IMR-90 (cell line): ENCODE measurements at regions not wholly inside any gene's neighbourhood (a gene's known extent, or its start where the extent isn't known, plus 50 kb on each side); places are given as distances from the start of the nearest gene placed in this dataset.

Source experiments
- ATAC-seq: fragments of 200-7000 bp; cut with Tn5 transposase; 2 replicates; pipeline ENCODE4 v1.9.1; 2020; ENCODE audit warnings: low read depth, mild to moderate bottlenecking, moderate library complexity
- BruUV-seq: library from RNA; stranded (reverse); fragments of 400-500 nt; replicated peaks from 2 replicates; lab custom pipeline; 2021; lab: Mats Ljungman, UMichigan
- CTCF ChIA-PET: fragments of 300-600 bp; formaldehyde crosslinking; extraction: SDS; loops from one replicate; lab custom pipeline; 2021; ENCODE audit warnings: antibody characterized with exemption; lab: Yijun Ruan, JAX
- POLR2A ChIA-PET: fragments of 300-600 bp; sonication (Branson Sonifier 250); formaldehyde crosslinking; loops from one replicate; lab custom pipeline; 2022; ENCODE audit warnings: antibody characterized with exemption; ENCODE audit not compliant: unreplicated experiment; lab: Charles Lee
- DNase-seq: peaks from one replicate; pipeline ENCODE4 v3.0.0; 2013
- H2AFZ ChIP-seq: replicated peaks from 2 replicates; pipeline ENCODE3; 2013; ENCODE audit warnings: low read length, mild to moderate bottlenecking; ENCODE audit not compliant: poor library complexity
- H2AK5ac ChIP-seq: 2 replicates; pipeline ENCODE4 v1.6.1; 2013; ENCODE audit warnings: low read depth, low read length, inconsistent platforms
- H2AK9ac ChIP-seq: replicated peaks from 2 replicates; pipeline ENCODE3; 2013; ENCODE audit warnings: mild to moderate bottlenecking, low read depth, low read length, moderate library complexity; ENCODE audit not compliant: poor library complexity
- H2BK120ac ChIP-seq: 2 replicates; pipeline ENCODE4 v1.6.1; 2013; ENCODE audit warnings: low read depth, low read length, inconsistent platforms
- H2BK15ac ChIP-seq: 3 replicates; pipeline ENCODE4 v1.6.1; 2013; ENCODE audit warnings: low read depth, low read length, inconsistent platforms
- H2BK20ac ChIP-seq: 2 replicates; pipeline ENCODE4 v1.6.1; 2013; ENCODE audit warnings: low read depth, mild to moderate bottlenecking, inconsistent platforms, low read length, moderate library complexity
- H2BK5ac ChIP-seq: 2 replicates; pipeline ENCODE4 v1.6.1; 2013; ENCODE audit warnings: mild to moderate bottlenecking, low read depth, low read length, inconsistent platforms; ENCODE audit not compliant: poor library complexity, severe bottlenecking
- H3K14ac ChIP-seq: replicated peaks from 2 replicates; pipeline ENCODE4 v1.6.1; 2013; ENCODE audit warnings: low read depth, low read length, inconsistent platforms
- H3K18ac ChIP-seq: 2 replicates; pipeline ENCODE4 v1.6.1; 2013; ENCODE audit warnings: low read depth, low read length, control low read depth
- H3K23ac ChIP-seq: 2 replicates; pipeline ENCODE4 v1.6.1; 2013; ENCODE audit warnings: low read depth, low read length, inconsistent platforms
- H3K27ac ChIP-seq: 2 replicates; pipeline ENCODE4 v1.5.1; 2013; ENCODE audit warnings: mild to moderate bottlenecking, control low read depth, low read length; ENCODE audit not compliant: insufficient read depth
- H3K27me3 ChIP-seq: 2 replicates; pipeline ENCODE4 v1.6.1; 2013; ENCODE audit warnings: low read length; ENCODE audit not compliant: control insufficient read depth, insufficient read depth
- H3K36me3 ChIP-seq: 2 replicates; pipeline ENCODE4 v1.6.1; 2013; ENCODE audit warnings: low read length, mixed read lengths; ENCODE audit not compliant: control insufficient read depth, insufficient read depth
- H3K4ac ChIP-seq: 2 replicates; pipeline ENCODE4 v1.6.1; 2013; ENCODE audit warnings: low read depth, low read length, inconsistent platforms
- H3K4me1 ChIP-seq: 2 replicates; pipeline ENCODE4 v1.6.1; 2013; ENCODE audit warnings: low read length, mixed read lengths; ENCODE audit not compliant: control insufficient read depth, insufficient read depth
- H3K4me2 ChIP-seq: 2 replicates; pipeline ENCODE4 v1.6.1; 2013; ENCODE audit warnings: low read depth, mild to moderate bottlenecking, control low read depth, low read length, moderate library complexity
- H3K4me3 ChIP-seq: 2 replicates; pipeline ENCODE4 v1.5.1; 2013; ENCODE audit warnings: low read depth, mild to moderate bottlenecking, control low read depth, low read length, moderate library complexity; ENCODE audit not compliant: insufficient read depth
- H3K56ac ChIP-seq: 2 replicates; pipeline ENCODE4 v1.6.1; 2013; ENCODE audit warnings: low read length, inconsistent platforms; ENCODE audit not compliant: insufficient read depth; ENCODE audit errors: extremely low read depth
- H3K79me1 ChIP-seq, 2 experiments: 2 replicates each; pipeline ENCODE4 v1.6.1; 2013; ENCODE audit warnings: low read length in 2 of 2, inconsistent platforms in 1 of 2, low read depth in 1 of 2
- H3K9ac ChIP-seq: 2 replicates; pipeline ENCODE4 v1.6.1; 2013; ENCODE audit warnings: low read depth, low read length, control low read depth
- H3K9me1 ChIP-seq: 2 replicates; pipeline ENCODE4 v1.6.1; 2013; ENCODE audit warnings: low read length, inconsistent platforms; ENCODE audit not compliant: insufficient read depth
- H3K9me3 ChIP-seq: 2 replicates; pipeline ENCODE4 v1.6.1; 2013; ENCODE audit warnings: low read length; ENCODE audit not compliant: control insufficient read depth, insufficient read depth
- H4K20me1 ChIP-seq: 2 replicates; pipeline ENCODE4 v1.6.1; 2013; ENCODE audit warnings: low read length, inconsistent platforms; ENCODE audit not compliant: insufficient read depth
- H4K5ac ChIP-seq: 2 replicates; pipeline ENCODE4 v1.6.1; 2013; ENCODE audit warnings: mild to moderate bottlenecking, low read depth, low read length, control low read depth
- H4K8ac ChIP-seq, 2 experiments: 2 replicates each; pipeline ENCODE4 v1.6.1; 2013; ENCODE audit warnings: low read depth in 2 of 2, low read length in 2 of 2, control low read depth in 1 of 2, inconsistent platforms in 1 of 2
- H4K91ac ChIP-seq: 2 replicates; pipeline ENCODE4 v1.6.1; 2013; ENCODE audit warnings: low read depth, low read length, inconsistent platforms; ENCODE audit not compliant: insufficient read depth
- BHLHE40 ChIP-seq: fragments of 150-350 bp; IDR thresholded peaks from 2 replicates; pipeline ENCODE4 v1.6.1; 2016; ENCODE audit warnings: mild to moderate bottlenecking, low read depth, low read length
- CEBPB ChIP-seq: IDR thresholded peaks from 2 replicates; pipeline ENCODE4 v1.6.1; 2012; ENCODE audit warnings: low read depth, low read length, improper control_type of control experiment
- CTCF ChIP-seq: conservative IDR thresholded peaks from 2 replicates; pipeline ENCODE4 v1.5.1; 2012; ENCODE audit warnings: mild to moderate bottlenecking, low read depth, low read length, improper control_type of control experiment
- ELK1 ChIP-seq: fragments of 150-350 bp; IDR thresholded peaks from 2 replicates; pipeline ENCODE4 v1.6.1; 2016; ENCODE audit warnings: low read depth, mild to moderate bottlenecking, low read length, moderate library complexity, borderline replicate concordance
- FOS ChIP-seq: fragments of 150-350 bp; IDR thresholded peaks from 2 replicates; pipeline ENCODE4 v1.6.1; 2016; ENCODE audit warnings: low read depth, low read length
- MAFK ChIP-seq: IDR thresholded peaks from 2 replicates; pipeline ENCODE4 v1.6.1; 2012; ENCODE audit warnings: low read depth, low read length, improper control_type of control experiment
- MAZ ChIP-seq: IDR thresholded peaks from 2 replicates; pipeline ENCODE4 v1.6.1; 2012; ENCODE audit warnings: low read depth, mild to moderate bottlenecking, low read length, improper control_type of control experiment, moderate library complexity, borderline replicate concordance
- MXI1 ChIP-seq: IDR thresholded peaks from 2 replicates; pipeline ENCODE4 v1.6.1; 2012; ENCODE audit warnings: low read depth, mild to moderate bottlenecking, low read length, moderate library complexity, borderline replicate concordance
- NFE2L2 ChIP-seq: fragments of 150-350 bp; IDR thresholded peaks from 2 replicates; pipeline ENCODE4 v1.6.1; 2016; ENCODE audit warnings: low read depth, mild to moderate bottlenecking, low read length
- RFX5 ChIP-seq: IDR thresholded peaks from 2 replicates; pipeline ENCODE4 v1.8.0; 2012; ENCODE audit warnings: low read depth, mild to moderate bottlenecking, low read length, moderate library complexity
- dilution Hi-C: fragments of 300-500 bp; cut with HindIII; formaldehyde crosslinking; loops from one replicate; pipeline ENCODE4 v1.14.3; 2018; ENCODE audit warnings: low sequenced_read_pairs; ENCODE audit not compliant: unreplicated experiment
- in situ Hi-C: fragments of 300-500 bp; cut with MboI; formaldehyde crosslinking; loops from 3 replicates; pipeline ENCODE4 v1.14.3; 2019; ENCODE audit warnings: low sequenced_read_pairs, inconsistent platforms, mixed read lengths
- intact Hi-C: fragments of 100-400 bp; cut with micrococcal nuclease; formaldehyde crosslinking; loops from 2 replicates; pipeline ENCODE4 v1.10.0; 2022

- dilution Hi-C loops (no loop called here), intact Hi-C loops (no loop called here), in situ Hi-C loops (no loop called here)
- Histone ChIP-seq H3K27ac (no peak overlapping the region), H3K27me3 (no peaks in the 10 kb centered on the region), H2AK9ac (no peak overlapping the region), H3K14ac (no peak overlapping the region), H3K9me3 (no peaks in the 10 kb centered on the region), H3K18ac (no peak overlapping the region), H2BK15ac (no peak overlapping the region), H3K56ac (no peak overlapping the region), H2AFZ (no peak overlapping the region), H3K79me1 (no peaks in the 10 kb centered on the region), H2BK20ac (no peak overlapping the region), H3K4me1 (no peaks in the 10 kb centered on the region), H3K36me3 (no peaks in the 10 kb centered on the region), H2BK120ac (no peak overlapping the region), H3K23ac (no peak overlapping the region), H4K91ac (no peak overlapping the region), H2AK5ac (no peak overlapping the region), H2BK5ac (no peak overlapping the region), H3K4me3 (no peak overlapping the region), H4K20me1 (no peaks in the 10 kb centered on the region), H4K8ac (no peak overlapping the region), H3K4ac (no peak overlapping the region), H3K4me2 (no peak overlapping the region), H3K9ac (no peak overlapping the region), H3K9me1 (no peaks in the 10 kb centered on the region), H4K5ac (no peak overlapping the region)
- no peak for DNase-seq
- TF ChIP-seq MXI1 (no peak), CEBPB (no peak), RFX5 (no peak), NFE2L2 (no peak), FOS (no peak), MAFK (no peak), BHLHE40 (no peak), ELK1 (no peak), CTCF (no peak), MAZ (no peak)
- ChIA-PET POLR2A (no interaction called here), CTCF (no interaction called here)
- no peak for ATAC-seq
- BruUV-seq = no TSS peak
These were observed 106.6 kb upstream of the TLE4 start for GRCh38 chr9:79465156-79465555.
